SU-DHL-6 (cell line): ENCODE measurements at regions not wholly inside any gene's neighbourhood (a gene's known extent, or its start where the extent isn't known, plus 50 kb on each side); places are given as distances from the start of the nearest gene placed in this dataset.

Experiments
- CTCF ChIP-seq: fragments of 200-600 bp; sonication (generic); IDR thresholded peaks from one replicate; pipeline ENCODE4 v1.5.1; 2017; ENCODE audit warnings: antibody characterized with exemption, mild to moderate bottlenecking, low read length, moderate library complexity; ENCODE audit not compliant: insufficient read depth, poor library complexity, severe bottlenecking
- EZH2phosphoT487 ChIP-seq: fragments of 200-600 bp; sonication (generic), shearing (Covaris generic); conservative IDR thresholded peaks from 2 replicates; pipeline ENCODE4 v1.6.1; 2018; ENCODE audit warnings: mild to moderate bottlenecking, antibody characterized with exemption, low read length, moderate library complexity, mixed read lengths

- no peak for TF ChIP-seq CTCF
- no peak for TF ChIP-seq EZH2phosphoT487
Measured at GRCh38 chr14:38848243-38848935, 254.6 kb downstream of the SEC23A start.
